ENCODE measurements at regions not wholly inside any gene's neighbourhood (a gene's known extent, or its start where the extent isn't known, plus 50 kb on each side); places are given as distances from the start of the nearest gene placed in this dataset.
A peak's percentile ranks its signal among the peaks of the same experiment; 100 is the strongest.

- peak overlapping the region in 1 of 2 donors; percentile 38 for H3K27ac ChIP-seq (ENCODE audit: low read depth in 2 of 2, low read length in 2 of 2)
- H3K27me3 ChIP-seq (ENCODE audit: control insufficient read depth in 2 of 2, insufficient read depth in 2 of 2, low read length in 2 of 2) = no peaks in the 10 kb centered on the region
- no peak overlapping the region for H3K4me3 ChIP-seq (ENCODE audit: low read length in 2 of 2)
- H3K4me1 ChIP-seq (ENCODE audit: control insufficient read depth in 2 of 2, insufficient read depth in 2 of 2, low read length in 2 of 2) = no peaks in the 10 kb centered on the region
- H3K9ac ChIP-seq (ENCODE audit: low read depth in 1 of 2, low read length in 2 of 2) = no peak overlapping the region
- H3K9me3 ChIP-seq (ENCODE audit: control insufficient read depth in 2 of 2, low read length in 2 of 2) = no peaks in the 10 kb centered on the region
- H3K36me3 ChIP-seq (ENCODE audit: control insufficient read depth in 2 of 2, insufficient read depth in 2 of 2, low read length in 2 of 2) = no peaks in the 10 kb centered on the region
Observed at GRCh38 chr4:184320631-184321030, 103.0 kb upstream of the ENPP6 start.

DNA sequence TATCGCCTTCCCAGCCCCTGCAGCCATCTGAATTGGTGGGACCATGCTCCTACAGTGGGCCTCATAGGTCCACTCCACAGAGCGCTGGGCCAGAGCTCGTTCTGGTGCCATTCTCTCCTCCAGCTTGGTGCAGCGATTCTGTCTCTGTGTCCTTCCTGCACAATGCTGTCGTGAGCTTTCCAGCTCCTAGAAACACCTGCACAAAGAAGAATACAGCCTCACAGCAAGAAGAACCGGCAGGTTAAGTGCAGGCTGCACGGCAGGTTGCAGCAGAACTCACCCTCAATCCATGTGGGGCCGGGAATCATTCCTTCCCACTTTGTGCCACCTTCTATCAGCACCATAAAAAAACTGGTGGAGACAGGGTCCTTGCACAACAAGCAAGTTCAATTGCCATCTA is 101.2 kb upstream of the ENPP6 start:
- no peak overlapping the region for H3K4me3 ChIP-seq (ENCODE audit: low read length in 2 of 2)

DNA sequence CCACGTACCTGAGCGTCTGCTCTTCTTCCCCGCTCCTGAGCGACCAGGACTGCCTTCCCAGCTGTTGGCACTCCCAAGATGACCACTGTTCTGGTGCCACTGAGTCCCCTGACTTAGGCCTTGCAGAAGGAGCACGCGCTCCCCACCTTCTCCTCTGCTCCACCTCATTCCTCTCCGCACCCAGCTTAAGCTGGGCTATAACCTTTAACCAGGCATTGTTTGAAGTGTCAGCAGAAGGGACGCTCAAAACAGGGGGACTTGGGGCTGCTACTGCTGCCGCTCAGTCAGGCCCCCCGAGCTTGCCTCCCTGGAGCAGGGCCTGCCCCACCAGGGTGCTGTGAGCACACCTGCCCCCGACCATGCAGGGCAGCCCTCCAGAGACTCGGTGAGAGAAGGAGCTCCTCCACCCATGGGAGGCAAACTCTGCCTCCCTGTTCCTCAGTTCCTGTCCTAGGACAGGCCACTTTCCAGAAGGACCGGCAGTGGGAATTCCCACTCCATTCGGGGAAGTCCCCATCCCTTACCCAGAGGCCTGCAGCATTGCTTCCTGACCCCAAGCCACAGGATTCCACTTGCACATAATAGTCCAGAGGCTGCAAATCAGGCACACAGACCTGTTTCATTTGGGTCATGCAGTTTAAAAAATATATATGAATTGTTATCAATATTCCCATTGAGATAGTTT is 99.7 kb upstream of the ENPP6 start:
- Histone ChIP-seq H3K4me3 (ENCODE audit: low read length in 2 of 2) (no peak overlapping the region), H3K9me3 (ENCODE audit: control insufficient read depth in 2 of 2, low read length in 2 of 2) (no peaks in the 10 kb centered on the region), H3K36me3 (ENCODE audit: control insufficient read depth in 2 of 2, insufficient read depth in 2 of 2, low read length in 2 of 2) (no peaks in the 10 kb centered on the region), H3K9ac (ENCODE audit: low read depth in 1 of 2, low read length in 2 of 2) (no peak overlapping the region), H3K4me1 (ENCODE audit: control insufficient read depth in 2 of 2, insufficient read depth in 2 of 2, low read length in 2 of 2) (no peaks in the 10 kb centered on the region), H3K27ac (ENCODE audit: low read depth in 2 of 2, low read length in 2 of 2) (no peak overlapping the region), H3K27me3 (ENCODE audit: control insufficient read depth in 2 of 2, insufficient read depth in 2 of 2, low read length in 2 of 2) (no peaks in the 10 kb centered on the region)

More for the DNA sequence above, 101.2 kb upstream of the ENPP6 start:
- peak overlapping the region in 1 of 2 donors; percentile 43 for H3K27ac ChIP-seq (ENCODE audit: low read depth in 2 of 2, low read length in 2 of 2)
- no peaks in the 10 kb centered on the region for H3K4me1 ChIP-seq (ENCODE audit: control insufficient read depth in 2 of 2, insufficient read depth in 2 of 2, low read length in 2 of 2)
- H3K27me3 ChIP-seq (ENCODE audit: control insufficient read depth in 2 of 2, insufficient read depth in 2 of 2, low read length in 2 of 2) = no peaks in the 10 kb centered on the region
- no peaks in the 10 kb centered on the region for H3K36me3 ChIP-seq (ENCODE audit: control insufficient read depth in 2 of 2, insufficient read depth in 2 of 2, low read length in 2 of 2)
- H3K9ac ChIP-seq (ENCODE audit: low read depth in 1 of 2, low read length in 2 of 2) = no peak overlapping the region
- no peaks in the 10 kb centered on the region for H3K9me3 ChIP-seq (ENCODE audit: control insufficient read depth in 2 of 2, low read length in 2 of 2)

GRCh38 chr4:184316821-184317220 is 99.1 kb upstream of the ENPP6 start:
- Histone ChIP-seq H3K36me3 (ENCODE audit: control insufficient read depth in 2 of 2, insufficient read depth in 2 of 2, low read length in 2 of 2) (no peaks in the 10 kb centered on the region), H3K4me1 (ENCODE audit: control insufficient read depth in 2 of 2, insufficient read depth in 2 of 2, low read length in 2 of 2) (no peaks in the 10 kb centered on the region), H3K4me3 (ENCODE audit: low read length in 2 of 2) (no peak overlapping the region), H3K27me3 (ENCODE audit: control insufficient read depth in 2 of 2, insufficient read depth in 2 of 2, low read length in 2 of 2) (no peaks in the 10 kb centered on the region), H3K9ac (ENCODE audit: low read depth in 1 of 2, low read length in 2 of 2) (no peak overlapping the region), H3K9me3 (ENCODE audit: control insufficient read depth in 2 of 2, low read length in 2 of 2) (no peaks in the 10 kb centered on the region), H3K27ac (ENCODE audit: low read depth in 2 of 2, low read length in 2 of 2) (no peak overlapping the region)

DNA sequence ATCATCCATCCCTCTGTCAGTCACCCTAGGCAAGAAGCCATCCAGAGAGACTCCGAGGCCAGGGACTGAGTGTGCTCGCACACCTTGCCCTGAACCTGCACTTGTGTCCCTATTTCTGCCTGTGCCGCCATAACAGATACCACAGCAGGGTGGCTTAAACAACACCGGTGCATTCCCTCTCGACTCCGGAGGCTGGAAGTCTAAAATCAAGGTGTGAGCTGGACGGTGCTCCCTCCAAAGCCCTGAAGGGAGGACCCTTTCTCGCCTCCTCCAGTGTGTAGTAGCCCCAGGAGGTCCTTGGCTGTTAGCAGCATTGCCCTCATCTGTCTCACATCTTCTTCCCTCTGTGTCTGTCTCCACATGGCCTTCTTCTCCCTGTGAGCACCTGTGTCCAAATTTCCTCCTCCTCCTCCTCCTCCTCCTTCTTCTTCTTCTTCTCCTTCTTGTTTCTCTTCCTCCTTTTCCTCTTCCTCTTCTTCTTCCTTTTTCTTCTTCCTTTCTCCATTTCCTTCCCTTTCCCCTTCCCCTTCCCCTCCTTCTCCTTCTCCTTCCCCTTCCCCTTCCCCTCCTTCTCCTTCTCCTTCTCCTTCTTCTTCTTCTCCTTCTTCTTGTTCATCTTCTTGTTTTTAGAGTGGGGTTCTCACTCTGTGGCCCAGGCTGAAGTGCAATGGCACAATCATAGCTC is 98.1 kb upstream of the ENPP6 start:
- Histone ChIP-seq H3K9ac (ENCODE audit: low read depth in 1 of 2, low read length in 2 of 2) (no peak overlapping the region), H3K4me3 (ENCODE audit: low read length in 2 of 2) (no peak overlapping the region), H3K4me1 (ENCODE audit: control insufficient read depth in 2 of 2, insufficient read depth in 2 of 2, low read length in 2 of 2) (peaks cover 8% of the 10 kb centered on the region in 2 donors), H3K36me3 (ENCODE audit: control insufficient read depth in 2 of 2, insufficient read depth in 2 of 2, low read length in 2 of 2) (no peaks in the 10 kb centered on the region), H3K27me3 (ENCODE audit: control insufficient read depth in 2 of 2, insufficient read depth in 2 of 2, low read length in 2 of 2) (no peaks in the 10 kb centered on the region), H3K27ac (ENCODE audit: low read depth in 2 of 2, low read length in 2 of 2) (no peak overlapping the region), H3K9me3 (ENCODE audit: control insufficient read depth in 2 of 2, low read length in 2 of 2) (no peaks in the 10 kb centered on the region)

GRCh38 chr4:184313702-184314659 is 96.3 kb upstream of the ENPP6 start:
- H3K36me3 ChIP-seq (ENCODE audit: control insufficient read depth in 2 of 2, insufficient read depth in 2 of 2, low read length in 2 of 2) = no peaks in the 10 kb centered on the region
- no peaks in the 10 kb centered on the region for H3K27me3 ChIP-seq (ENCODE audit: control insufficient read depth in 2 of 2, insufficient read depth in 2 of 2, low read length in 2 of 2)
- H3K4me3 ChIP-seq (ENCODE audit: low read length in 2 of 2) = no peak overlapping the region
- H3K4me1 ChIP-seq (ENCODE audit: control insufficient read depth in 2 of 2, insufficient read depth in 2 of 2, low read length in 2 of 2) = peaks cover 13 to 15% of the 10 kb centered on the region in 2 donors
- H3K9me3 ChIP-seq (ENCODE audit: control insufficient read depth in 2 of 2, low read length in 2 of 2) = no peaks in the 10 kb centered on the region
- no peak overlapping the region for H3K9ac ChIP-seq (ENCODE audit: low read depth in 1 of 2, low read length in 2 of 2)
- peak overlapping the region in 1 of 2 donors; percentile 11 for H3K27ac ChIP-seq (ENCODE audit: low read depth in 2 of 2, low read length in 2 of 2)

- Histone ChIP-seq H3K9ac (ENCODE audit: low read depth in 1 of 2, low read length in 2 of 2) (no peak overlapping the region), H3K27me3 (ENCODE audit: control insufficient read depth in 2 of 2, insufficient read depth in 2 of 2, low read length in 2 of 2) (no peaks in the 10 kb centered on the region), H3K36me3 (ENCODE audit: control insufficient read depth in 2 of 2, insufficient read depth in 2 of 2, low read length in 2 of 2) (no peaks in the 10 kb centered on the region), H3K4me3 (ENCODE audit: low read length in 2 of 2) (no peak overlapping the region), H3K27ac (ENCODE audit: low read depth in 2 of 2, low read length in 2 of 2) (no peak overlapping the region), H3K9me3 (ENCODE audit: control insufficient read depth in 2 of 2, low read length in 2 of 2) (no peaks in the 10 kb centered on the region), H3K4me1 (ENCODE audit: control insufficient read depth in 2 of 2, insufficient read depth in 2 of 2, low read length in 2 of 2) (peaks cover 13 to 15% of the 10 kb centered on the region in 2 donors)
Observed at GRCh38 chr4:184313058-184313581, 95.4 kb upstream of the ENPP6 start.

- H3K9me3 ChIP-seq (ENCODE audit: control insufficient read depth in 2 of 2, low read length in 2 of 2) = no peaks in the 10 kb centered on the region
- no peak overlapping the region for H3K4me3 ChIP-seq (ENCODE audit: low read length in 2 of 2)
- H3K27ac ChIP-seq (ENCODE audit: low read depth in 2 of 2, low read length in 2 of 2) = no peak overlapping the region
- H3K4me1 ChIP-seq (ENCODE audit: control insufficient read depth in 2 of 2, insufficient read depth in 2 of 2, low read length in 2 of 2) = peaks cover 13 to 15% of the 10 kb centered on the region in 2 donors
- no peak overlapping the region for H3K9ac ChIP-seq (ENCODE audit: low read depth in 1 of 2, low read length in 2 of 2)
- H3K36me3 ChIP-seq (ENCODE audit: control insufficient read depth in 2 of 2, insufficient read depth in 2 of 2, low read length in 2 of 2) = no peaks in the 10 kb centered on the region
- no peaks in the 10 kb centered on the region for H3K27me3 ChIP-seq (ENCODE audit: control insufficient read depth in 2 of 2, insufficient read depth in 2 of 2, low read length in 2 of 2)
Observed at GRCh38 chr4:184312126-184312525, 94.5 kb upstream of the ENPP6 start.

- H3K36me3 ChIP-seq (ENCODE audit: control insufficient read depth in 2 of 2, insufficient read depth in 2 of 2, low read length in 2 of 2) = no peaks in the 10 kb centered on the region
- H3K9me3 ChIP-seq (ENCODE audit: control insufficient read depth in 2 of 2, low read length in 2 of 2) = no peaks in the 10 kb centered on the region
- peak overlapping the region in 1 of 2 donors; percentile 7 for H3K4me3 ChIP-seq (ENCODE audit: low read length in 2 of 2)
- H3K27ac ChIP-seq (ENCODE audit: low read depth in 2 of 2, low read length in 2 of 2) = peak overlapping the region; percentile 67 to 80
- H3K9ac ChIP-seq (ENCODE audit: low read depth in 1 of 2, low read length in 2 of 2) = peak overlapping the region; percentile 18 to 38
- peaks cover 15 to 17% of the 10 kb centered on the region in 2 donors for H3K4me1 ChIP-seq (ENCODE audit: control insufficient read depth in 2 of 2, insufficient read depth in 2 of 2, low read length in 2 of 2)
- H3K27me3 ChIP-seq (ENCODE audit: control insufficient read depth in 2 of 2, insufficient read depth in 2 of 2, low read length in 2 of 2) = no peaks in the 10 kb centered on the region
Observed at GRCh38 chr4:184310881-184311709, 93.4 kb upstream of the ENPP6 start.
